ENCODE measurements at regions not wholly inside any gene's neighbourhood (a gene's known extent, or its start where the extent isn't known, plus 50 kb on each side); places are given as distances from the start of the nearest gene placed in this dataset.

- no peak for DNase-seq
Observed at GRCh38 chr11:28448186-28448585, 340.0 kb downstream of the METTL15 start.

GRCh38 chr11:28447226-28447625 is 339.0 kb downstream of the METTL15 start:
- no peak for DNase-seq

- DNase-seq, result no peak
Observed at GRCh38 chr11:28442131-28442530, 333.9 kb downstream of the METTL15 start.

- no peak for DNase-seq
Observed at GRCh38 chr11:28439403-28439802, 331.2 kb downstream of the METTL15 start.

GRCh38 chr11:28420099-28420498 is 311.9 kb downstream of the METTL15 start:
- no peak for DNase-seq

GRCh38 chr11:28417601-28418323 is 309.6 kb downstream of the METTL15 start:
- no peak for DNase-seq

- no peak for DNase-seq
Observed at GRCh38 chr11:28412029-28412428, 303.8 kb downstream of the METTL15 start.

GRCh38 chr11:28401446-28401845 is 293.3 kb downstream of the METTL15 start:
- no peak for DNase-seq

- DNase-seq, result no peak
Observed at GRCh38 chr11:28400331-28401100, 292.3 kb downstream of the METTL15 start.

GRCh38 chr11:28393348-28393747 is 285.2 kb downstream of the METTL15 start:
- DNase-seq, result no peak

GRCh38 chr11:28384418-28384817 is 276.2 kb downstream of the METTL15 start:
- no peak for DNase-seq

GRCh38 chr11:28383456-28383855 is 275.3 kb downstream of the METTL15 start:
- DNase-seq, result no peak

Data from NCI-H1694 (cell line).